ENCODE measurements at regions not wholly inside any gene's neighbourhood (a gene's known extent, or its start where the extent isn't known, plus 50 kb on each side); places are given as distances from the start of the nearest gene placed in this dataset.

GRCh38 chr6:27694547-27694874 lies 217.7 kb downstream of the OR2B2 start:
- TF ChIP-seq CTCF (IDR thresholded peaks at IDR 0.05; ENCODE audit: insufficient read depth, low read depth, low read length) (no peak), EZH2 (IDR thresholded peaks at IDR 0.05; ENCODE audit: insufficient read depth, low read length) (no peak)

All from astrocyte (in vitro differentiated cells and primary cell).